Hepatocyte (in vitro differentiated cells): ENCODE measurements at regions not wholly inside any gene's neighbourhood (a gene's known extent, or its start where the extent isn't known, plus 50 kb on each side); places are given as distances from the start of the nearest gene placed in this dataset.

Source experiments
- EZH2 ChIP-seq: fragments of 200-600 bp; sonication (generic); IDR thresholded peaks from 2 replicates; pipeline ENCODE4 v1.6.1; 2016; ENCODE audit warnings: antibody characterized with exemption, mild to moderate bottlenecking, borderline replicate concordance
- EZH2phosphoT487 ChIP-seq: fragments of 200-600 bp; sonication (generic); IDR thresholded peaks from one replicate; pipeline ENCODE4 v1.6.1; 2018; ENCODE audit warnings: antibody characterized with exemption, mild to moderate bottlenecking, low read depth, moderate library complexity; ENCODE audit not compliant: unreplicated experiment, severe bottlenecking
- TF ChIP-seq, protein P1 (sequence below): fragments of 200-600 bp; sonication (generic); IDR thresholded peaks from 2 replicates; pipeline ENCODE4 v1.5.1; 2016; ENCODE audit warnings: antibody characterized with exemption, mild to moderate bottlenecking; ENCODE audit not compliant: poor library complexity

DNA sequence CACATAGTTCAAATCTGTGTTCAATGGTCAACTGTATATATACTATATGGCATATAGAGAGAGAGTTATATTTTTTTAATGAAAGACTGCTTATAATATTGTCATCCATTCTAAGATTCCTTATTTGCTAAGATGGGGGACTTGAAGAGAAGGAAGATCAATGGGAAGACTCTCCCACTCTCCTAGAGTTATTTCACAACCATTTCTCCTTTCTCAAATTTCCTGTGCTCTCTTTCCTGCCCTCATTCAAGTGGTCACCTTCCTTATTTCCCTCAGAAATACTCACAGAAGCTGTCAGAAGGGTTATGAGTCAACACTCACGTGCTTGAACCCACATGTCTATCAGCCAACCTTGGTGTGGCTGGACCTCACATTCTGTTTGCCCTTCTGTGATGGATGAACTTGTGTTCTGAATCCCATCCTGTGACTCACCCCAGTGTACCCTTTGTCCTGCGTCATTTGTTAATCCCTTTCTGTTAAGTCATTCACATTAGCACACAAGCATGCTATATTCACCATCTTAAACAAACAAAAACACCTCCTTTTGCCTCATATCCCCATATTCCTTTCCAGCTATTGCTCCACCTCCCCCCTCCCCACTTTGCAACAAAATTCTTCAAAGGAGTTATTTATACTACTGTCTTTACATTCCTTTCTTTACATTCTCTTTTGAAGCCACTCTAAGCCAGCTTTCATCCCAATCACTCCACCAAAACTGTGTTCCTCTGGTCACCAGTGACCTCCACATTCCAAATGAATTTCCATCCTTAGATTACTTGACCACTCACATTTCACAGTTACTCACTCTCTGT lies 279.3 kb upstream of the TCF21 start:
- TF ChIP-seq, protein P1, sequence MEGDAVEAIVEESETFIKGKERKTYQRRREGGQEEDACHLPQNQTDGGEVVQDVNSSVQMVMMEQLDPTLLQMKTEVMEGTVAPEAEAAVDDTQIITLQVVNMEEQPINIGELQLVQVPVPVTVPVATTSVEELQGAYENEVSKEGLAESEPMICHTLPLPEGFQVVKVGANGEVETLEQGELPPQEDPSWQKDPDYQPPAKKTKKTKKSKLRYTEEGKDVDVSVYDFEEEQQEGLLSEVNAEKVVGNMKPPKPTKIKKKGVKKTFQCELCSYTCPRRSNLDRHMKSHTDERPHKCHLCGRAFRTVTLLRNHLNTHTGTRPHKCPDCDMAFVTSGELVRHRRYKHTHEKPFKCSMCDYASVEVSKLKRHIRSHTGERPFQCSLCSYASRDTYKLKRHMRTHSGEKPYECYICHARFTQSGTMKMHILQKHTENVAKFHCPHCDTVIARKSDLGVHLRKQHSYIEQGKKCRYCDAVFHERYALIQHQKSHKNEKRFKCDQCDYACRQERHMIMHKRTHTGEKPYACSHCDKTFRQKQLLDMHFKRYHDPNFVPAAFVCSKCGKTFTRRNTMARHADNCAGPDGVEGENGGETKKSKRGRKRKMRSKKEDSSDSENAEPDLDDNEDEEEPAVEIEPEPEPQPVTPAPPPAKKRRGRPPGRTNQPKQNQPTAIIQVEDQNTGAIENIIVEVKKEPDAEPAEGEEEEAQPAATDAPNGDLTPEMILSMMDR = no peak
- TF ChIP-seq EZH2 = no peak
- TF ChIP-seq EZH2phosphoT487 = no peak
